A673 (cell line): ENCODE measurements at regions not wholly inside any gene's neighbourhood (a gene's known extent, or its start where the extent isn't known, plus 50 kb on each side); places are given as distances from the start of the nearest gene placed in this dataset.
A peak's percentile ranks its signal among the peaks of the same experiment; 100 is the strongest.

ENCODE experiments used
- BruUV-seq: library from RNA; stranded (reverse); fragments of 400-500 nt; replicated peaks from 2 replicates; lab custom pipeline; 2021; lab: Mats Ljungman, UMichigan
- CTCF ChIA-PET: fragments of 300-600 bp; sonication (Branson Sonifier 250); formaldehyde crosslinking; loops from one replicate; lab custom pipeline; 2022; ENCODE audit warnings: antibody characterized with exemption; lab: Charles Lee
- POLR2A ChIA-PET: fragments of 300-600 bp; sonication (Branson Sonifier 250); formaldehyde crosslinking; loops from one replicate; lab custom pipeline; 2022; ENCODE audit warnings: antibody characterized with exemption; ENCODE audit not compliant: low non-redundant PET; lab: Charles Lee
- DNase-seq: peaks from one replicate; pipeline ENCODE4 v3.0.0-alpha.2; 2015; ENCODE audit warnings: low spot score
- H3K27ac ChIP-seq: fragments of 200-600 bp; sonication (generic); 2 replicates; pipeline ENCODE4 v1.5.1; 2016; ENCODE audit warnings: mixed run types, low read depth, mild to moderate bottlenecking, mixed read lengths, antibody characterized with exemption, low read length; ENCODE audit not compliant: poor library complexity, severe bottlenecking
- H3K27me3 ChIP-seq: fragments of 200-600 bp; sonication (generic); replicated peaks from 2 replicates; pipeline ENCODE4 v1.6.1; 2017; ENCODE audit warnings: mixed run types, low read depth, mild to moderate bottlenecking, mixed read lengths, antibody characterized with exemption, low read length; ENCODE audit not compliant: insufficient read depth, poor library complexity
- H3K36me3 ChIP-seq: fragments of 200-600 bp; sonication (generic); 2 replicates; pipeline ENCODE4 v1.6.1; 2016; ENCODE audit warnings: mixed run types, mild to moderate bottlenecking, mixed read lengths, antibody characterized with exemption, low read length; ENCODE audit not compliant: insufficient read depth, poor library complexity, severe bottlenecking
- H3K4me1 ChIP-seq: fragments of 200-600 bp; sonication (generic); 2 replicates; pipeline ENCODE4 v1.6.1; 2017; ENCODE audit warnings: mixed run types, mild to moderate bottlenecking, mixed read lengths, antibody characterized with exemption, low read length; ENCODE audit not compliant: insufficient read depth, poor library complexity, severe bottlenecking
- H3K4me3 ChIP-seq: fragments of 200-600 bp; sonication (generic); 2 replicates; pipeline ENCODE4 v1.5.1; 2016; ENCODE audit warnings: low read depth, mixed run types, mild to moderate bottlenecking, mixed read lengths, low read length; ENCODE audit not compliant: poor library complexity, severe bottlenecking
- H3K9me3 ChIP-seq: fragments of 200-600 bp; sonication (generic); 2 replicates; pipeline ENCODE4 v1.6.1; 2016; ENCODE audit warnings: mixed run types, low read depth, mild to moderate bottlenecking, mixed read lengths, antibody characterized with exemption, low read length; ENCODE audit not compliant: poor library complexity, severe bottlenecking
- CTCF ChIP-seq: fragments of 300-800, 200-600 bp; sonication (generic); conservative IDR thresholded peaks from 2 replicates; pipeline ENCODE4 v1.5.1; 2017; ENCODE audit warnings: low read depth, mild to moderate bottlenecking, antibody characterized with exemption, low read length, moderate library complexity, mixed read lengths
- EZH2 ChIP-seq: fragments of 200-600 bp; sonication (generic); IDR thresholded peaks from 2 replicates; pipeline ENCODE4 v1.6.1; 2017; ENCODE audit warnings: borderline replicate concordance, low read depth, mild to moderate bottlenecking, mixed read lengths, antibody characterized with exemption, low read length; ENCODE audit not compliant: poor library complexity, severe bottlenecking
- intact Hi-C: fragments of 100-400 bp; cut with micrococcal nuclease; formaldehyde crosslinking; loops from one replicate; pipeline ENCODE4 v1.10.0; 2022; ENCODE audit not compliant: unreplicated experiment

- H3K9me3 ChIP-seq, result no peaks in the 10 kb centered on the region
- H3K36me3 ChIP-seq, result no peaks in the 10 kb centered on the region
- no peak for DNase-seq
- no peaks in the 10 kb centered on the region for H3K27me3 ChIP-seq
- H3K4me3 ChIP-seq, result no peak overlapping the region
- H3K4me1 ChIP-seq, result peaks cover 5% of the 10 kb centered on the region
- POLR2A ChIA-PET, result interaction anchor here (0.7 kb wide), 1 partner anchor 259 kb away, joined by 6 read pairs; no protein-coding TSS in a partner anchor
- TF ChIP-seq CTCF, result no peak
- no peak for TF ChIP-seq EZH2
- no TSS peak for BruUV-seq
- CTCF ChIA-PET, result interaction anchor here (0.6 kb wide), 2 partner anchors 61 to 89 kb away, joined by 3 to 5 read pairs; no protein-coding TSS in a partner anchor
- peak overlapping the region; percentile 83 for H3K27ac ChIP-seq
- intact Hi-C loops, result no loop called here
Measured at GRCh38 chr9:692636-693129, 148.8 kb upstream of the DMRT1 start.

GRCh38 chr9:693201-694091, 148.1 kb upstream of the DMRT1 start:
- intact Hi-C loops, result no loop called here
- Histone ChIP-seq H3K36me3 (no peaks in the 10 kb centered on the region), H3K9me3 (no peaks in the 10 kb centered on the region), H3K27ac (peak overlapping the region; percentile 83), H3K4me1 (peaks cover 5% of the 10 kb centered on the region), H3K4me3 (peak overlapping the region; percentile 9), H3K27me3 (no peaks in the 10 kb centered on the region)
- TF ChIP-seq EZH2 (no peak), CTCF (no peak)
- TSS peak; percentile 77 for BruUV-seq
- ChIA-PET POLR2A (no interaction called here), CTCF (no interaction called here)
- DNase-seq, result peak; percentile 61

GRCh38 chr9:694092-694402, 147.4 kb upstream of the DMRT1 start:
- peak overlapping the region; percentile 9 for H3K4me3 ChIP-seq
- no peak for TF ChIP-seq CTCF
- TF ChIP-seq EZH2, result no peak
- BruUV-seq, result no TSS peak
- CTCF ChIA-PET, result no interaction called here
- no peak for DNase-seq
- H3K27ac ChIP-seq, result peak overlapping the region; percentile 83
- H3K27me3 ChIP-seq, result no peaks in the 10 kb centered on the region
- H3K36me3 ChIP-seq, result no peaks in the 10 kb centered on the region
- intact Hi-C loops, result no loop called here
- H3K4me1 ChIP-seq, result peaks cover 7% of the 10 kb centered on the region
- H3K9me3 ChIP-seq, result no peaks in the 10 kb centered on the region
- POLR2A ChIA-PET, result no interaction called here
